Fibroblast of villous mesenchyme (primary cell): ENCODE measurements at regions not wholly inside any gene's neighbourhood (a gene's known extent, or its start where the extent isn't known, plus 50 kb on each side); places are given as distances from the start of the nearest gene placed in this dataset.
"Not testable (repeated sequence)": the region's sequence is repeated elsewhere in the genome, so short reads cannot be mapped to it uniquely, and the experiment has no call there.

Source experiments
- DNase-seq: peaks from one replicate; pipeline ENCODE4 v3.0.0-alpha.2; 2010; ENCODE audit warnings: low read depth
- H3K4me3 ChIP-seq: 2 replicates; pipeline ENCODE4 v1.5.1; 2011; ENCODE audit warnings: low read depth, mild to moderate bottlenecking, low read length
- TF ChIP-seq, protein P1 (sequence below): IDR thresholded peaks from 2 replicates; pipeline ENCODE4 v1.5.1; 2012; ENCODE audit warnings: low read depth, mild to moderate bottlenecking, low read length; ENCODE audit not compliant: insufficient read depth

DNA sequence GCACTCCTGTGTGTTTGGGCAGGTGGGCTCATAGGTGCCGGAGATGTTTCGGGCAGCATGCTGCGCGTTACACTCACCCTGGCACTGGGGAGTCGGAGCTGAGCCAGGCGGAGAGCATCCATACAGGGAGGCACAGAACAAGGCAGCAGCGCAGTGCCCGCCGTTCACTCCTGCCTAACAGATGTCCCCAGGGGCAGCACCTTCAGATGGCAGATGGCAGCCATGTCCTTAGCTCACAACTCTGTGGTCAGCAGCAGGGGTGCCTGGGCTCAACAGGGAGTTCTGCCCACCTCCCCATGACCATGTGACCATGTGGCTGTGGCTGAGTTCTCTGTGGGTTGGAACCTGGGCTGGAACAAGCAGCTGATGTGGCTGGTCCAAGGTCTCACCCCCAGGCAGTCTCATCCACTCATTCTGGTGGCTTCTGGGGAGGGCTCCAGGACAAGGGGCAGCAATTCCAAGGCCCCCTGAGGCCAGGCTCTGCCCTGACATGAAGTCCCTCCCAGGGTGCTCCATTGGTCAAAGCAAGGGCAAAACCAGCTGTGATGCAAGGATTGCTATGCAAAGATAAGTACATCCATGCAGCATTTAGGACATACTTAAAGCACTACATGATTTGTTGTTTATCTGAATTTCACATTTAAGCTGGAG is 64.2 kb downstream of the MRPL36 start:
- no peak for DNase-seq
- TF ChIP-seq, protein P1, sequence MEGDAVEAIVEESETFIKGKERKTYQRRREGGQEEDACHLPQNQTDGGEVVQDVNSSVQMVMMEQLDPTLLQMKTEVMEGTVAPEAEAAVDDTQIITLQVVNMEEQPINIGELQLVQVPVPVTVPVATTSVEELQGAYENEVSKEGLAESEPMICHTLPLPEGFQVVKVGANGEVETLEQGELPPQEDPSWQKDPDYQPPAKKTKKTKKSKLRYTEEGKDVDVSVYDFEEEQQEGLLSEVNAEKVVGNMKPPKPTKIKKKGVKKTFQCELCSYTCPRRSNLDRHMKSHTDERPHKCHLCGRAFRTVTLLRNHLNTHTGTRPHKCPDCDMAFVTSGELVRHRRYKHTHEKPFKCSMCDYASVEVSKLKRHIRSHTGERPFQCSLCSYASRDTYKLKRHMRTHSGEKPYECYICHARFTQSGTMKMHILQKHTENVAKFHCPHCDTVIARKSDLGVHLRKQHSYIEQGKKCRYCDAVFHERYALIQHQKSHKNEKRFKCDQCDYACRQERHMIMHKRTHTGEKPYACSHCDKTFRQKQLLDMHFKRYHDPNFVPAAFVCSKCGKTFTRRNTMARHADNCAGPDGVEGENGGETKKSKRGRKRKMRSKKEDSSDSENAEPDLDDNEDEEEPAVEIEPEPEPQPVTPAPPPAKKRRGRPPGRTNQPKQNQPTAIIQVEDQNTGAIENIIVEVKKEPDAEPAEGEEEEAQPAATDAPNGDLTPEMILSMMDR, result no peak
- H3K4me3 ChIP-seq, result no peak overlapping the region

DNA sequence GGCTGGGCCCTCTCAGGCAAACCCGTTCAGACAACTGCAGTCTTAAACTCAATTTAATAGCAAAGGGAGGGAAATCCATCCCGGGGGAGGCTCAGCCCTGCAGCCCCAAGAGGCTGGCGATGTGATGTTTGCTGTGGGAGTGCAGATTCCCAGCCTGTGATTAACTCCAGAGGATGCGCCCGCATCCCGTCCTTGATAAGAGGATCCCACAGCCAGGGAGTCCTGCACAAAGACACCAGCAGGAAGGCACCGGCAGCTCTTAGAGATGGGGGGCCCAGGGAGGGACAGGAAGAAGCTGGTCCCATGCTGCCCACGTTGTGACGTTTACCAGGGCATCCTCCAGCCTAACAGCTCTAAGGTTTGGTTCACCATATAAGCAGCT is 64.7 kb downstream of the MRPL36 start:
- DNase-seq, result no peak
- TF ChIP-seq, protein P1, result no peak
- H3K4me3 ChIP-seq, result no peak overlapping the region

DNA sequence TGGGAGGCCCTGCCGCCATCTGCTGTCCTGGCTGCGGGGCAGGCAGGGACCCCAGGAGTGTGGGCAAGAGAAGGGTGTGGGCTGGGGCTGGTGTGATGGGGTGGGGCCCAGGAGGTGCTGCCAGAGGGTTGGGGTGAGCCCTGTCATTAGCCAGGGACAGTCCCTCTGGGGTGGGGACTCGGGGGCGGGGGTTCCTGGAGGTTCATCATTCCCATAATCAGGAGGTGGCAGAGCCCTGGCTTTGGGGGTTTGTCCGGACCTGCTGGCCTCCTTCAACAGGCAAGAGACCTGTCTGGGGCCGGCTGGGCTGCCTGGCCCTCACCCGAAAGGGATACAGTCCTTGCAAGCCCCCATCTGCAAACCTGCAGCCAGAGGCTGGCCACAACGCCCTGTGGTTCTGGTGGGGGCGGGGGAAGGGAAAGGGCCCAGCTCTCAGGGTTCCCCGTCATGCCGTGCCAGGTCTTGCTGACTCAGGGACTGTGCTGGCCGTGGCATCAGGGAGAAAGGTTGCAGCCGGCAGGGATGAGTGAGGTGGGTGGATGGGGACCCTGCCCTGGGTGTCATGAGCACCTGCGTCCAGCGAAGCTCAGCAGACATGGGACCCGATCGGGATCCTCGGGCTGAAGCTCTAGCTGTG is 65.2 kb downstream of the MRPL36 start:
- TF ChIP-seq, protein P1, result no peak
- no peak for DNase-seq

DNA sequence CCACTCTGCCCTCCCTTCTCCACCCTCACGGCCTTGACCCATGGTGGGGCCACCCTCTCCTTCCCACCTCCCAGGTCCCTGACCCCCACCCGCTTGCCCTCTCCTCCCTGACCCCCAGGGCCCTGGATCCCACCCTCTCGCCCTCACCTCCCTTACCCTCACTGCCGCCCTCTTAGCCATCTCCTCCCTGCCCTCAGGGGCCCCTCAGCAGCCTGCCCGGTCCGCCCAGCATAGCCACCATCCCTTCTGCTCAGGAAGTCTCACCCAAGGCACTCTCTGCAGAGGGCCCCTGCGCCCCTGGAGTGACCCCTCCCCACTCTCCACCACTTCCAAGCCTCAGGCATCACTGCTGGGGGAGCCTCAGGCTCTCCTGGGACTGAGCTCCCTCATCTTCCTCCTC is 66.3 kb downstream of the MRPL36 start:
- no peak for DNase-seq

More for the DNA sequence above, 65.2 kb downstream of the MRPL36 start:
- no peak overlapping the region for H3K4me3 ChIP-seq

DNA sequence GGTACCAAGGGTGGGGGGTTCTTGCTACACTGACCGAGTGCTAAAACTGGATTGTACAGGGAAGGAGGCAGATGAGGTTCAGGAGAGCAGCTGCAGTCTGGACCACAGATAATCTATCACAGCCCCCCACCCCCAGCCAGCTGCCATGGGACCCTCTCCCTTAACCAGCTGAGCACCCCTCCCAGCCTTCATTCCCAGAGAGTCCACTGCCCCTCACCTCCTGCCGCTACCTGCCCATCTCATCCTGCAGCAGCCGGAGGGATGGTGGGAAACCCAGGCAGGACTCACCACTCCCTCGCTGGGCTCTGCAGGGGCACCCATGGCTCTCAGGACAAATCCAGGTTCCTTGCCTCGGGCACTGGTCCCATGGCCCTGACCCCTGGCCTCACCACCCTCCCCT is 66.7 kb downstream of the MRPL36 start:
- H3K4me3 ChIP-seq, result no peak overlapping the region
- no peak for DNase-seq
- TF ChIP-seq, protein P1, result no peak

More for the DNA sequence above, 66.3 kb downstream of the MRPL36 start:
- TF ChIP-seq, protein P1, result no peak
- H3K4me3 ChIP-seq, result no peak overlapping the region

DNA sequence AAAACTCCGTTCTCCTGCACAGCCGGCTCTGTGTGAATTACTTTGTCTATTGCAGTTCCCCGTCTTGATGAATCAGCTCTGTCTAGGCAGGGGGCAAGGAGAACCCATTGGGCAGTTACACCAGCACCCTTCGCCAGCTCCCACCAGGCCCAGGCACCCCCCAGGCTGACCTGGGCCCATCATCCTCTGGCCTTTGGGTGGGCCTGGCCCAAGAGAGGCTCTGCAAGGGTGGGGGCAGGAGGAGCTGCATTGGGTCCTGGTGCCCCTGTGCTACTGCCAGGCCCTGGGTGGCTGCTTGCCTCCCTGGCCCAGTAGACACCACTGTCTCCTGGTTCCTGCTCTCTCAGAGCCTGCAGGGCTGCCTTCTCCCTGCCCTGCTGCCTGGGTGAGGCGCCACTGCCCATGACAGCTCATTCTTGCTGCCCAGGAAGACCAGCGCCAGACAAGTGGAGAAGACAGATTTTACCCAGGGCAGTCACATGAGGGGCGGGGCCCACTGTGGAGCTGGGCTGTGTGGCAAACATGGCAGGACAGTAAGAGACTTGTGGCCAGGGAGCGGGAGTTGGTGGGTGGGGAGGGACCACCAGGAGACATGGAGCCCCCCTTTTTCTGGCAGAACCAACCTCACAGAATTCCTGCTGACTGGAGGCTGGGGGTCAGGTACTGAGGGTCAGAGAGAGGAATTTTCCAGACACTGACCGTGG is 67.2 kb downstream of the MRPL36 start:
- DNase-seq, result no peak
- TF ChIP-seq, protein P1, result no peak

DNA sequence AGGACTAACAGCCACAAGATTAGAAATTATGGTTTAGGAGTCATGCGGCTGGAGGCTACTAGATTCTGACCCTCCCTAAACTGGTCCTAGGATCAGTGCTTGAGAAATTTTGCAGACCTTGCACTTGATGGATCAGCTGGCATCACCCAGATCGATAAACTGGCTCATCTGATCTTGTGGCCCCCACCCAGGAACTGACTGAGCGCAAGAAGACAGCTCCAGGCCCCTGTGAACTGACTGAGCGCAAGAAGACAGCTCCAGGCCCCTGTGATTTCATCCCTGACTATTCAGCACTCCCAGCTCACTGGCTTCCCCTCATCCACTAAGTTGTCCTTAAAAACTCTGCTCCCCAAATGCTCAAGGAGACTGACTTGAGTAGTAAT is 67.8 kb downstream of the MRPL36 start:
- DNase-seq, H3K4me3 ChIP-seq: not testable (repeated sequence)

More for the DNA sequence above, 67.2 kb downstream of the MRPL36 start:
- no peak overlapping the region for H3K4me3 ChIP-seq
